Calu3 (cell line): ENCODE measurements at regions not wholly inside any gene's neighbourhood (a gene's known extent, or its start where the extent isn't known, plus 50 kb on each side); places are given as distances from the start of the nearest gene placed in this dataset.

Experiments used
- BruUV-seq: library from RNA; stranded (reverse); fragments of 400-500 nt; replicated peaks from 2 replicates; lab custom pipeline; 2021; lab: Mats Ljungman, UMichigan
- CTCF ChIA-PET: fragments of 300-600 bp; sonication (Branson Sonifier 250); formaldehyde crosslinking; loops from one replicate; lab custom pipeline; 2022; ENCODE audit warnings: antibody characterized with exemption; lab: Charles Lee
- DNase-seq: peaks from one replicate; pipeline ENCODE4 v3.0.0; 2022
- H3K27ac Mint-ChIP-seq: one replicate; pipeline ENCODE4 v1.8.0; 2022; ENCODE audit warnings: mixed read lengths; ENCODE audit not compliant: unreplicated experiment
- H3K27me3 Mint-ChIP-seq: one replicate; pipeline ENCODE4 v1.8.0; 2022; ENCODE audit warnings: mixed read lengths; ENCODE audit not compliant: unreplicated experiment
- H3K36me3 Mint-ChIP-seq: one replicate; pipeline ENCODE4 v1.8.0; 2022; ENCODE audit warnings: mild to moderate bottlenecking, moderate library complexity, mixed read lengths; ENCODE audit not compliant: insufficient read depth, unreplicated experiment
- H3K4me1 Mint-ChIP-seq: one replicate; pipeline ENCODE4 v1.8.0; 2022; ENCODE audit warnings: mild to moderate bottlenecking, low read depth, mixed read lengths; ENCODE audit not compliant: unreplicated experiment
- H3K4me3 Mint-ChIP-seq: one replicate; pipeline ENCODE4 v1.8.0; 2022; ENCODE audit warnings: mild to moderate bottlenecking, low read depth, moderate library complexity, mixed read lengths; ENCODE audit not compliant: unreplicated experiment
- H3K9me3 Mint-ChIP-seq: one replicate; pipeline ENCODE4 v1.8.0; 2022; ENCODE audit warnings: low read depth, mixed read lengths; ENCODE audit not compliant: unreplicated experiment
- CTCF ChIP-seq: fragments of 200-600 bp; IDR thresholded peaks from one replicate; pipeline ENCODE4 v1.8.0; 2022; ENCODE audit warnings: antibody characterized with exemption; ENCODE audit not compliant: unreplicated experiment
- intact Hi-C: fragments of 100-400 bp; cut with micrococcal nuclease; formaldehyde crosslinking; loops from one replicate; pipeline ENCODE4 v1.10.0; 2022; ENCODE audit not compliant: unreplicated experiment

GRCh38 chr11:45017329-45017728, 66.6 kb upstream of the TP53I11 start:
- intact Hi-C loops, result no loop called here
- peaks cover 8% of the 10 kb centered on the region for H3K9me3 Mint-ChIP-seq
- H3K27me3 Mint-ChIP-seq, result peaks cover 43% of the 10 kb centered on the region
- no peak for DNase-seq
- CTCF ChIA-PET, result no interaction called here
- no peaks in the 10 kb centered on the region for H3K4me1 Mint-ChIP-seq
- no peak overlapping the region for H3K27ac Mint-ChIP-seq
- BruUV-seq, result no TSS peak
- TF ChIP-seq CTCF, result no peak
- no peak overlapping the region for H3K4me3 Mint-ChIP-seq
- H3K36me3 Mint-ChIP-seq, result no peaks in the 10 kb centered on the region

- no peak for DNase-seq
- Mint-ChIP-seq H3K27me3 (peaks cover 61% of the 10 kb centered on the region), H3K4me3 (no peak overlapping the region), H3K4me1 (no peaks in the 10 kb centered on the region), H3K27ac (no peak overlapping the region), H3K36me3 (no peaks in the 10 kb centered on the region), H3K9me3 (no peaks in the 10 kb centered on the region)
- CTCF ChIA-PET, result no interaction called here
- BruUV-seq, result no TSS peak
- no peak for TF ChIP-seq CTCF
- intact Hi-C loops, result no loop called here
Measured at GRCh38 chr11:45021001-45021400, 70.3 kb upstream of the TP53I11 start.

GRCh38 chr11:45021692-45022141, 71.0 kb upstream of the TP53I11 start:
- Mint-ChIP-seq H3K27me3 (peaks cover 59% of the 10 kb centered on the region), H3K4me3 (no peak overlapping the region), H3K27ac (no peak overlapping the region), H3K36me3 (no peaks in the 10 kb centered on the region), H3K9me3 (no peaks in the 10 kb centered on the region), H3K4me1 (no peaks in the 10 kb centered on the region)
- intact Hi-C loops, result no loop called here
- CTCF ChIA-PET, result no interaction called here
- DNase-seq, result no peak
- no peak for TF ChIP-seq CTCF
- no TSS peak for BruUV-seq

GRCh38 chr11:45022294-45023064, 71.8 kb upstream of the TP53I11 start:
- H3K9me3 Mint-ChIP-seq, result no peaks in the 10 kb centered on the region
- no peaks in the 10 kb centered on the region for H3K4me1 Mint-ChIP-seq
- CTCF ChIA-PET, result interaction anchor here (0.8 kb wide), 1 partner anchor 23 kb away, joined by 5 read pairs; no protein-coding TSS in a partner anchor
- H3K4me3 Mint-ChIP-seq, result no peak overlapping the region
- no peak for DNase-seq
- no peak overlapping the region for H3K27ac Mint-ChIP-seq
- no TSS peak for BruUV-seq
- no peaks in the 10 kb centered on the region for H3K36me3 Mint-ChIP-seq
- peaks cover 67% of the 10 kb centered on the region for H3K27me3 Mint-ChIP-seq
- intact Hi-C loops, result no loop called here
- TF ChIP-seq CTCF, result no peak
